Endothelial cell of umbilical vein (primary cell): ENCODE measurements at regions not wholly inside any gene's neighbourhood (a gene's known extent, or its start where the extent isn't known, plus 50 kb on each side); places are given as distances from the start of the nearest gene placed in this dataset.

Experiments used
- BruUV-seq: library from RNA; stranded (reverse); fragments of 400-500 nt; replicated peaks from 2 replicates; lab custom pipeline; 2021; lab: Mats Ljungman, UMichigan
- CTCF ChIA-PET: fragments of 300-600, 350-600 bp; sonication (Branson Sonifier 250); formaldehyde crosslinking; loops from one replicate; lab custom pipeline; 2021; ENCODE audit warnings: antibody characterized with exemption, inconsistent platforms; lab: Charles Lee
- POLR2A ChIA-PET: fragments of 300-600, 350-600 bp; sonication (Branson Sonifier 250); formaldehyde crosslinking; loops from one replicate; lab custom pipeline; 2021; ENCODE audit warnings: antibody characterized with exemption, inconsistent platforms; lab: Charles Lee
- DNase-seq: peaks from one replicate; pipeline ENCODE4 v3.0.0-alpha.2; 2011; ENCODE audit warnings: low read depth, low spot score
- FAIRE-seq: peaks from 2 replicates; lab custom pipeline; 2011; peaks lifted over from hg19 to GRCh38; lab: Jason Lieb, UNC
- H2AFZ ChIP-seq: 2 replicates; pipeline ENCODE4 v1.6.0; 2012; ENCODE audit warnings: low read depth, low read length, control low read depth, inconsistent platforms
- H3K27ac ChIP-seq: 2 replicates; pipeline ENCODE4 v1.5.1; 2011; ENCODE audit warnings: low read depth, mild to moderate bottlenecking, control low read depth, low read length, moderate library complexity; ENCODE audit not compliant: insufficient read depth
- H3K27me3 ChIP-seq, 2 experiments: 2 replicates each; pipeline versions ENCODE4 v1.6.0 to v1.6.1; 2011; ENCODE audit warnings: low read length in 2 of 2, mixed read lengths in 1 of 2; ENCODE audit not compliant: control insufficient read depth in 2 of 2, insufficient read depth in 2 of 2
- H3K36me3 ChIP-seq, 2 experiments: 2 replicates in 1 of 2; 3 replicates in 1 of 2; pipeline ENCODE4 v1.5.1; 2011; ENCODE audit warnings: low read length in 2 of 2, mild to moderate bottlenecking in 1 of 2, moderate library complexity in 1 of 2; ENCODE audit not compliant: control insufficient read depth in 2 of 2, insufficient read depth in 2 of 2; ENCODE audit errors: extremely low read depth in 1 of 2
- H3K4me1 ChIP-seq: 3 replicates; pipeline ENCODE4 v1.5.1; 2011; ENCODE audit warnings: mild to moderate bottlenecking, low read length; ENCODE audit not compliant: control insufficient read depth, insufficient read depth; ENCODE audit errors: extremely low read depth
- H3K4me2 ChIP-seq: 2 replicates; pipeline ENCODE4 v1.6.1; 2011; ENCODE audit warnings: low read length, control low read depth, mixed read lengths; ENCODE audit not compliant: insufficient read depth
- H3K4me3 ChIP-seq, 3 experiments: fragments of 200-600 bp in 1 of 3; sonication (generic), shearing (Covaris generic) in 1 of 3; replicated peaks in 1 of 3; 2 replicates each; pipeline ENCODE4 v1.5.1; 2011 to 2016; ENCODE audit warnings: control low read depth in 3 of 3, low read length in 3 of 3, mild to moderate bottlenecking in 2 of 3, inconsistent platforms in 1 of 3, low read depth in 1 of 3, moderate library complexity in 1 of 3; ENCODE audit not compliant: insufficient read depth in 1 of 3
- H3K79me2 ChIP-seq: 2 replicates; pipeline ENCODE4 v1.6.0; 2012; ENCODE audit warnings: low read length, inconsistent platforms; ENCODE audit not compliant: control insufficient read depth, insufficient read depth
- H3K9ac ChIP-seq: replicated peaks from 2 replicates; pipeline ENCODE3; 2011; ENCODE audit warnings: low read length, control low read depth; ENCODE audit not compliant: insufficient read depth; ENCODE audit errors: extremely low read depth
- H3K9me1 ChIP-seq: replicated peaks from 3 replicates; pipeline ENCODE4 v1.6.0; 2011; ENCODE audit warnings: mild to moderate bottlenecking, low read length; ENCODE audit not compliant: control insufficient read depth, insufficient read depth; ENCODE audit errors: extremely low read depth
- H3K9me3 ChIP-seq: replicated peaks from 2 replicates; pipeline ENCODE4 v1.5.1; 2012; ENCODE audit warnings: low read length, inconsistent platforms; ENCODE audit not compliant: control insufficient read depth, insufficient read depth
- H4K20me1 ChIP-seq: replicated peaks from 2 replicates; pipeline ENCODE3; 2011; ENCODE audit warnings: mild to moderate bottlenecking, low read length; ENCODE audit not compliant: control insufficient read depth, insufficient read depth; ENCODE audit errors: extremely low read depth
- EZH2 ChIP-seq: IDR thresholded peaks from 2 replicates; pipeline ENCODE4 v1.6.1; 2012; ENCODE audit warnings: borderline replicate concordance, low read depth, mild to moderate bottlenecking, moderate library complexity, low read length, inconsistent platforms; ENCODE audit not compliant: severe bottlenecking
- FOS ChIP-seq: IDR thresholded peaks from 2 replicates; pipeline ENCODE4 v1.6.1; 2011; ENCODE audit warnings: mild to moderate bottlenecking, low read length, moderate library complexity, borderline replicate concordance; ENCODE audit not compliant: insufficient read depth
- GATA2 ChIP-seq: IDR thresholded peaks from 2 replicates; pipeline ENCODE4 v1.7.0; 2011; ENCODE audit warnings: low read depth, mild to moderate bottlenecking, moderate library complexity, mixed read lengths, low read length; ENCODE audit not compliant: insufficient read length, insufficient read depth
- JUN ChIP-seq: IDR thresholded peaks from 2 replicates; pipeline ENCODE4 v1.6.1; 2011; ENCODE audit warnings: borderline replicate concordance, low read depth; ENCODE audit not compliant: insufficient read length, insufficient read depth
- MYC ChIP-seq: IDR thresholded peaks from one replicate; pipeline ENCODE4 v1.6.1; 2011; ENCODE audit warnings: mild to moderate bottlenecking, low read depth, low read length
- POLR2A ChIP-seq: IDR thresholded peaks from 2 replicates; pipeline ENCODE4 v1.6.1; 2012; ENCODE audit warnings: low read depth, mild to moderate bottlenecking, control low read depth, low read length
- POLR2AphosphoS5 ChIP-seq: IDR thresholded peaks from 2 replicates; pipeline ENCODE4 v1.6.1; 2012; ENCODE audit warnings: low read depth, mild to moderate bottlenecking, control low read depth, low read length, moderate library complexity; ENCODE audit not compliant: insufficient read depth
- dilution Hi-C: fragments of 300-500 bp; cut with MboI; formaldehyde crosslinking; loops from one replicate; pipeline ENCODE4 v1.15.0; 2019; ENCODE audit warnings: low sequenced_read_pairs; ENCODE audit not compliant: extremely low pct_ligation_motif_present
- intact Hi-C: fragments of 100-400 bp; cut with micrococcal nuclease; formaldehyde crosslinking; loops from one replicate; pipeline ENCODE4 v1.10.0; 2022
- TF ChIP-seq, protein P1 (sequence below), 2 donors: IDR thresholded peaks; 1 replicate in 1 of 2; 2 replicates in 1 of 2; pipeline ENCODE4 v1.5.1; 2011; ENCODE audit warnings: low read length in 2 of 2, mild to moderate bottlenecking in 2 of 2, moderate library complexity in 2 of 2, control low read depth in 1 of 2, inconsistent platforms in 1 of 2, low read depth in 1 of 2; ENCODE audit not compliant: insufficient read depth in 1 of 2; ENCODE audit errors: extremely low read depth in 1 of 2
- TF ChIP-seq, protein P2 (sequence below): IDR thresholded peaks from 2 replicates; pipeline ENCODE4 v1.6.1; 2011; ENCODE audit not compliant: insufficient read depth, insufficient read length

DNA sequence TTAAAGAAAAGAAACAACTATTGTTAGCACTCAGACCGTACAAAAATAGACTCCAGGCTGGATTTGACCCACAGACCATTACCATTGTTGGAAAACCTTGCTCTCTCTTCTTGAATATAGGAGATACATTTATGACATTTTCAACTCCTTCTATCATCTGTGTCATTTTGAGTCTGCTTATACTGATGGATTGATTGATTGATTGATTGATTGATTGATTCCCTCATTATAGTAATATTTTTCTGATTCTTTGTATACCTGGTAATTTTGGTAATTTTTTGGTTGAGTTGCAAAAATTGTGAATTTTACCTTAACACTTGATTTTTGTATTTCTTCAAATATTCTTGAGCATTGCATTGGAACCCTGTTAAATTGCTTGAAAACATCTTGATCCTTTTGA, 114.2 kb upstream of the KLHL29 start:
- Histone ChIP-seq H3K9ac (no peak overlapping the region), H3K4me1 (no peaks in the 10 kb centered on the region), H3K9me1 (no peaks in the 10 kb centered on the region), H3K79me2 (no peaks in the 10 kb centered on the region), H3K9me3 (no peaks in the 10 kb centered on the region), H2AFZ (no peak overlapping the region), H3K36me3 (no peaks in the 10 kb centered on the region), H3K4me3 (no peak overlapping the region), H4K20me1 (no peaks in the 10 kb centered on the region), H3K4me2 (no peak overlapping the region), H3K27ac (no peak overlapping the region), H3K27me3 (no peaks in the 10 kb centered on the region)
- TF ChIP-seq GATA2 (no peak), POLR2AphosphoS5 (no peak), MYC (no peak), JUN (no peak), EZH2 (no peak), POLR2A (no peak), FOS (no peak)
- TF ChIP-seq, protein P1, sequence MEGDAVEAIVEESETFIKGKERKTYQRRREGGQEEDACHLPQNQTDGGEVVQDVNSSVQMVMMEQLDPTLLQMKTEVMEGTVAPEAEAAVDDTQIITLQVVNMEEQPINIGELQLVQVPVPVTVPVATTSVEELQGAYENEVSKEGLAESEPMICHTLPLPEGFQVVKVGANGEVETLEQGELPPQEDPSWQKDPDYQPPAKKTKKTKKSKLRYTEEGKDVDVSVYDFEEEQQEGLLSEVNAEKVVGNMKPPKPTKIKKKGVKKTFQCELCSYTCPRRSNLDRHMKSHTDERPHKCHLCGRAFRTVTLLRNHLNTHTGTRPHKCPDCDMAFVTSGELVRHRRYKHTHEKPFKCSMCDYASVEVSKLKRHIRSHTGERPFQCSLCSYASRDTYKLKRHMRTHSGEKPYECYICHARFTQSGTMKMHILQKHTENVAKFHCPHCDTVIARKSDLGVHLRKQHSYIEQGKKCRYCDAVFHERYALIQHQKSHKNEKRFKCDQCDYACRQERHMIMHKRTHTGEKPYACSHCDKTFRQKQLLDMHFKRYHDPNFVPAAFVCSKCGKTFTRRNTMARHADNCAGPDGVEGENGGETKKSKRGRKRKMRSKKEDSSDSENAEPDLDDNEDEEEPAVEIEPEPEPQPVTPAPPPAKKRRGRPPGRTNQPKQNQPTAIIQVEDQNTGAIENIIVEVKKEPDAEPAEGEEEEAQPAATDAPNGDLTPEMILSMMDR (IDR thresholded peaks at IDR 0.05; ENCODE audit: extremely low read depth in 1 of 2, insufficient read depth in 1 of 2, low read depth in 1 of 2, low read length in 2 of 2), result no peak
- TF ChIP-seq, protein P2, sequence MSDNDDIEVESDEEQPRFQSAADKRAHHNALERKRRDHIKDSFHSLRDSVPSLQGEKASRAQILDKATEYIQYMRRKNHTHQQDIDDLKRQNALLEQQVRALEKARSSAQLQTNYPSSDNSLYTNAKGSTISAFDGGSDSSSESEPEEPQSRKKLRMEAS, result no peak
- DNase-seq (no peak), FAIRE-seq (no peak)
- ChIA-PET CTCF (no interaction called here), POLR2A (no interaction called here)
- intact Hi-C loops, result no loop called here
- dilution Hi-C loops, result no loop called here
- BruUV-seq, result no TSS peak
